ENCODE measurements at regions not wholly inside any gene's neighbourhood (a gene's known extent, or its start where the extent isn't known, plus 50 kb on each side); places are given as distances from the start of the nearest gene placed in this dataset.

DNA sequence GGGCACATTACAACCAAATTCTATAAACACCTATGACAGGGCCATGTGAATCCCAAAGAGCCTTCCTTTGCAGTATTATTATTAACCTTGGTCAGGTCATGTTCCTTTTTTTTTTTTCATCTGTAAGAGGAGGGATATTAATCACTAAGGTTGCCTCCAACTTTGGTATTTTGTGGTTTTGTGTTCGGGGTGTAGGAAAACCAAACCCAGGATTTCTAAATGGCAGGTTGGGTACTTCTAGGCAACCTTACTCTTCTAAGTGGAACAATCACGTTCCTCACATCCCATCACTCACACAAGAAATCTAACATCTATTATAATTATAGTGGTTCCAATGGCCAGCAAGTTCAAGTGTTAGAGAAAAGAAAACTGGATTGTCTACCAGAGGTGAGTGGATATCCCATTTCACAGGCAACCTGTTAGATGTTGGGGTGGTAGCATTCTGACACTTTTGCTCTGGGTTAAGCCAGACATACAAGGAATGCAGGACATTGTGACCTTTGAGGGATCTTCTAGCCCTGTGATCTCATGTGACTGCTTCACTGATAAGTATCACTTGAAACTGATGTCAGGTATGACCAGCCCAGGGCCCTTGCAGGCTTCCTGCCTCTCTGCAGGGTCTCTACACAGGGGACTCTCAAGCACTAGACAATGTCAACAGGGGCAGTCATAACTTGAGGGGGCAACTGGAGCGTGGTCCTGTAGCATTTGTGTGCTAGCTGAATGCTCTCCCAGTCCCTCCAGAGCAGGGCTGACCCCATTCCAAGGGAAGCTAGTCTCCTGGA is 126.2 kb upstream of the VLDLR start:
- no peak for DNase-seq (ENCODE audit: low read depth)
- Histone ChIP-seq H3K4me3 (ENCODE audit: low read depth, low read length) (no peak overlapping the region), H3K36me3 (ENCODE audit: control insufficient read depth, insufficient read depth, low read length) (no peaks in the 10 kb centered on the region), H3K27me3 (ENCODE audit: control insufficient read depth, insufficient read depth, low read length) (no peaks in the 10 kb centered on the region)
- TF ChIP-seq, protein P1, sequence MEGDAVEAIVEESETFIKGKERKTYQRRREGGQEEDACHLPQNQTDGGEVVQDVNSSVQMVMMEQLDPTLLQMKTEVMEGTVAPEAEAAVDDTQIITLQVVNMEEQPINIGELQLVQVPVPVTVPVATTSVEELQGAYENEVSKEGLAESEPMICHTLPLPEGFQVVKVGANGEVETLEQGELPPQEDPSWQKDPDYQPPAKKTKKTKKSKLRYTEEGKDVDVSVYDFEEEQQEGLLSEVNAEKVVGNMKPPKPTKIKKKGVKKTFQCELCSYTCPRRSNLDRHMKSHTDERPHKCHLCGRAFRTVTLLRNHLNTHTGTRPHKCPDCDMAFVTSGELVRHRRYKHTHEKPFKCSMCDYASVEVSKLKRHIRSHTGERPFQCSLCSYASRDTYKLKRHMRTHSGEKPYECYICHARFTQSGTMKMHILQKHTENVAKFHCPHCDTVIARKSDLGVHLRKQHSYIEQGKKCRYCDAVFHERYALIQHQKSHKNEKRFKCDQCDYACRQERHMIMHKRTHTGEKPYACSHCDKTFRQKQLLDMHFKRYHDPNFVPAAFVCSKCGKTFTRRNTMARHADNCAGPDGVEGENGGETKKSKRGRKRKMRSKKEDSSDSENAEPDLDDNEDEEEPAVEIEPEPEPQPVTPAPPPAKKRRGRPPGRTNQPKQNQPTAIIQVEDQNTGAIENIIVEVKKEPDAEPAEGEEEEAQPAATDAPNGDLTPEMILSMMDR (IDR thresholded peaks at IDR 0.05; ENCODE audit: insufficient read depth, low read length, poor library complexity, severe bottlenecking), result no peak

DNA sequence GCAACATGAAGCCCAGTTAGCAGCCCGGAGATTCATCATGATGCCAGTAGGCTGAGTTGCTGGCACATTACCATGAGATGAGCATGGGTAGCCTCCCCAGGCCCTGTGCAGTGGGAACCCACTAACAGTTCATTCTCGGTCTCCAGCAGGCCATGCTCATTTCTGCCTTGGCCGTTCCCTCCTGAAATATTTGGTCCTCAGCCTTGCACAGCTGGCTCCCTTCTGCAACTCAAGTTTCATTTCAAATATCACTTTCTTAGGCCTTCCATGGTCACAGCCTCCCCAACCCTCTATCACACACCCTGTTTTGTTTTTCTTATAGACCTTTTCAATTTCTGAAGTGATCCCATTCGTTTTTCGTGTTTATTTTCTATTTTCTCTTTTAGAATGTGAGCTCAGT is 125.4 kb upstream of the VLDLR start:
- no peak for DNase-seq (ENCODE audit: low read depth)
- Histone ChIP-seq H3K27me3 (ENCODE audit: control insufficient read depth, insufficient read depth, low read length) (no peaks in the 10 kb centered on the region), H3K36me3 (ENCODE audit: control insufficient read depth, insufficient read depth, low read length) (no peaks in the 10 kb centered on the region), H3K4me3 (ENCODE audit: low read depth, low read length) (no peak overlapping the region)
- TF ChIP-seq, protein P1 (IDR thresholded peaks at IDR 0.05; ENCODE audit: insufficient read depth, low read length, poor library complexity, severe bottlenecking), result no peak

DNA sequence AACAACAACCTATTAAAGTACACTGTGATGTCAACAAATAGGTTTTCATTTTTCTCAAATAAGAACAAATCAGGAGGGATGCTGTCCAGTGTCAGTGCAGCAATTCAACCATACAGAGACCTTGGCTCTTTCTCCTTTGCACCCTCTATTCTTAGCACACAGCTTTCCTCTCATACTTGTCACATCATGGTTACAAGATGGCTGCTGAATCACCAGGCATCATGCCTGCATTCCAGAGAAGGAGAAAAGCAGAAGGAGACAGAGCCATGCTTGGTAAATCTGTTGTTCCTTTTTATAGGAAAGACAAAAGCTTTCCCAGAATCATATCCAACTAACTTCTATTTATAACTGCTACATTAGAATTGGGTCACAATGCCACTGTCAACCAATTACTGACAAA is 124.7 kb upstream of the VLDLR start:
- H3K27me3 ChIP-seq (ENCODE audit: control insufficient read depth, insufficient read depth, low read length), result no peaks in the 10 kb centered on the region
- TF ChIP-seq, protein P1 (IDR thresholded peaks at IDR 0.05; ENCODE audit: insufficient read depth, low read length, poor library complexity, severe bottlenecking), result no peak
- DNase-seq (ENCODE audit: low read depth), result no peak
- no peak overlapping the region for H3K4me3 ChIP-seq (ENCODE audit: low read depth, low read length)
- H3K36me3 ChIP-seq (ENCODE audit: control insufficient read depth, insufficient read depth, low read length), result no peaks in the 10 kb centered on the region

GRCh38 chr9:2497666-2498400 is 123.8 kb upstream of the VLDLR start:
- DNase-seq (ENCODE audit: low read depth), result no peak
- TF ChIP-seq, protein P1 (IDR thresholded peaks at IDR 0.05; ENCODE audit: insufficient read depth, low read length, poor library complexity, severe bottlenecking), result no peak
- no peak overlapping the region for H3K4me3 ChIP-seq (ENCODE audit: low read depth, low read length)
- no peaks in the 10 kb centered on the region for H3K27me3 ChIP-seq (ENCODE audit: control insufficient read depth, insufficient read depth, low read length)
- H3K36me3 ChIP-seq (ENCODE audit: control insufficient read depth, insufficient read depth, low read length), result no peaks in the 10 kb centered on the region

DNA sequence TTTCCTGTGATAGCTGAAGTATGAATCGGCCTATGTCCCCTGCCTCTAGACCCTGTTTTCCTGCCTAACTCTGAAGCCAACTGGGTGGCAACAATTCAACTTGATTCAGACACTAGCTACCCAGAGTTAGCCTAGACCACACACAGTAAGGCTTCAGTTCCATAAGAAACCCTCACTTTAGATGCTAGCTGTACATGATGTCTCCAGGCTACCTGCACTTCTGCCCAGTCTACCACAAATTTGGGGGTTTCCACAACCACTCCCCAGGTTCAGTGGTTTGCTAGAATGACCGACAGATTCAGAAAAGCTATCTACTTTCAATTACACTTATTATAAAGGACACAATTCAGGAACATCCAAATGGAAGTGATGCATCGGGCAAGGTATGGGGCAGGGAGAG is 119.4 kb upstream of the VLDLR start:
- no peak for DNase-seq (ENCODE audit: low read depth)
- TF ChIP-seq, protein P1 (IDR thresholded peaks at IDR 0.05; ENCODE audit: insufficient read depth, low read length, poor library complexity, severe bottlenecking), result no peak
- Histone ChIP-seq H3K27me3 (ENCODE audit: control insufficient read depth, insufficient read depth, low read length) (no peaks in the 10 kb centered on the region), H3K4me3 (ENCODE audit: low read depth, low read length) (no peak overlapping the region), H3K36me3 (ENCODE audit: control insufficient read depth, insufficient read depth, low read length) (no peaks in the 10 kb centered on the region)
